ENCODE measurements at regions not wholly inside any gene's neighbourhood (a gene's known extent, or its start where the extent isn't known, plus 50 kb on each side); places are given as distances from the start of the nearest gene placed in this dataset.
"Not testable (repeated sequence)": the region's sequence is repeated elsewhere in the genome, so short reads cannot be mapped to it uniquely, and the experiment has no call there.

- H3K4me3 ChIP-seq (ENCODE audit: control insufficient read depth, low read depth, low read length): no peak overlapping the region
- DNase-seq (ENCODE audit: low read depth): no peak
- TF ChIP-seq CTCF (conservative IDR thresholded peaks at IDR 0.05; ENCODE audit: control insufficient read depth, insufficient read depth, low read depth, low read length): no peak
Measured at GRCh38 chr22:33167998-33168790, 110.0 kb upstream of the SYN3 start.

- H3K4me3 ChIP-seq (ENCODE audit: control insufficient read depth, low read depth, low read length): no peak overlapping the region
- TF ChIP-seq CTCF (conservative IDR thresholded peaks at IDR 0.05; ENCODE audit: control insufficient read depth, insufficient read depth, low read depth, low read length): no peak
- DNase-seq (ENCODE audit: low read depth): no peak
Measured at GRCh38 chr22:33166206-33166605, 108.0 kb upstream of the SYN3 start.

GRCh38 chr22:33163815-33164214, 105.6 kb upstream of the SYN3 start:
- no peak for TF ChIP-seq CTCF (conservative IDR thresholded peaks at IDR 0.05; ENCODE audit: control insufficient read depth, insufficient read depth, low read depth, low read length)
- DNase-seq (ENCODE audit: low read depth): no peak
- H3K4me3 ChIP-seq (ENCODE audit: control insufficient read depth, low read depth, low read length): no peak overlapping the region

- H3K4me3 ChIP-seq (ENCODE audit: control insufficient read depth, low read depth, low read length): no peak overlapping the region
- no peak for DNase-seq (ENCODE audit: low read depth)
- TF ChIP-seq CTCF (conservative IDR thresholded peaks at IDR 0.05; ENCODE audit: control insufficient read depth, insufficient read depth, low read depth, low read length): no peak
Measured at GRCh38 chr22:33162196-33162595, 104.0 kb upstream of the SYN3 start.

- H3K4me3 ChIP-seq (ENCODE audit: control insufficient read depth, low read depth, low read length): no peak overlapping the region
- no peak for DNase-seq (ENCODE audit: low read depth)
- TF ChIP-seq CTCF (conservative IDR thresholded peaks at IDR 0.05; ENCODE audit: control insufficient read depth, insufficient read depth, low read depth, low read length): no peak
Measured at GRCh38 chr22:33160525-33160924, 102.3 kb upstream of the SYN3 start.

- H3K4me3 ChIP-seq (ENCODE audit: control insufficient read depth, low read depth, low read length); DNase-seq (ENCODE audit: low read depth): not testable (repeated sequence)
Measured at GRCh38 chr22:33154967-33155366, 96.8 kb upstream of the SYN3 start.

GRCh38 chr22:33149611-33150010, 91.4 kb upstream of the SYN3 start:
- no peak for DNase-seq (ENCODE audit: low read depth)
- no peak for TF ChIP-seq CTCF (conservative IDR thresholded peaks at IDR 0.05; ENCODE audit: control insufficient read depth, insufficient read depth, low read depth, low read length)
- H3K4me3 ChIP-seq (ENCODE audit: control insufficient read depth, low read depth, low read length): no peak overlapping the region
